Thymus (tissue), 11 donors: ENCODE measurements at regions not wholly inside any gene's neighbourhood (a gene's known extent, or its start where the extent isn't known, plus 50 kb on each side); places are given as distances from the start of the nearest gene placed in this dataset.
"Not testable (repeated sequence)": the region's sequence is repeated elsewhere in the genome, so short reads cannot be mapped to it uniquely, and the experiment has no call there.

Experiments
- DNase-seq, 9 donors: peaks; one replicate each; pipeline ENCODE4 v3.0.0-alpha.2; 2013; ENCODE audit warnings: low spot score in 9 of 9, low read depth in 6 of 9, missing footprints in 1 of 9
- H3K27ac ChIP-seq, 2 donors: one replicate each; pipeline ENCODE4 v1.5.1; 2013; ENCODE audit warnings: control low read depth in 1 of 2, low read depth in 1 of 2, low read length in 1 of 2, mild to moderate bottlenecking in 1 of 2, moderate library complexity in 1 of 2
- H3K27me3 ChIP-seq, 2 donors: one replicate each; pipeline ENCODE4 v1.5.1; 2013; ENCODE audit warnings: low read length in 1 of 2; ENCODE audit not compliant: control insufficient read depth in 2 of 2, insufficient read depth in 1 of 2
- H3K36me3 ChIP-seq, 2 donors: one replicate each; pipeline ENCODE4 v1.5.1; 2013; ENCODE audit warnings: low read length in 1 of 2, mild to moderate bottlenecking in 1 of 2, moderate library complexity in 1 of 2; ENCODE audit not compliant: control insufficient read depth in 2 of 2, insufficient read depth in 2 of 2
- H3K4me1 ChIP-seq, 2 donors: one replicate each; pipeline ENCODE4 v1.5.1; 2013; ENCODE audit warnings: low read length in 2 of 2; ENCODE audit not compliant: control insufficient read depth in 2 of 2, insufficient read depth in 2 of 2
- H3K4me3 ChIP-seq, 2 donors: one replicate each; pipeline ENCODE4 v1.5.1; 2013; ENCODE audit warnings: low read length in 2 of 2, control low read depth in 1 of 2, mild to moderate bottlenecking in 1 of 2
- H3K9me3 ChIP-seq, 2 donors: one replicate each; pipeline ENCODE4 v1.5.1; 2013; ENCODE audit warnings: low read length in 1 of 2, mild to moderate bottlenecking in 1 of 2; ENCODE audit not compliant: control insufficient read depth in 2 of 2, insufficient read depth in 1 of 2
- WGBS: extraction: QIAGEN DNeasy Blood & Tissue Kit; methylation state at CpG from one replicate; pipeline ENCODE4 v1.1.7; 2013; 5-methylcytosine and 5-hydroxymethylcytosine counted together
- donor health status: healthy.

DNA sequence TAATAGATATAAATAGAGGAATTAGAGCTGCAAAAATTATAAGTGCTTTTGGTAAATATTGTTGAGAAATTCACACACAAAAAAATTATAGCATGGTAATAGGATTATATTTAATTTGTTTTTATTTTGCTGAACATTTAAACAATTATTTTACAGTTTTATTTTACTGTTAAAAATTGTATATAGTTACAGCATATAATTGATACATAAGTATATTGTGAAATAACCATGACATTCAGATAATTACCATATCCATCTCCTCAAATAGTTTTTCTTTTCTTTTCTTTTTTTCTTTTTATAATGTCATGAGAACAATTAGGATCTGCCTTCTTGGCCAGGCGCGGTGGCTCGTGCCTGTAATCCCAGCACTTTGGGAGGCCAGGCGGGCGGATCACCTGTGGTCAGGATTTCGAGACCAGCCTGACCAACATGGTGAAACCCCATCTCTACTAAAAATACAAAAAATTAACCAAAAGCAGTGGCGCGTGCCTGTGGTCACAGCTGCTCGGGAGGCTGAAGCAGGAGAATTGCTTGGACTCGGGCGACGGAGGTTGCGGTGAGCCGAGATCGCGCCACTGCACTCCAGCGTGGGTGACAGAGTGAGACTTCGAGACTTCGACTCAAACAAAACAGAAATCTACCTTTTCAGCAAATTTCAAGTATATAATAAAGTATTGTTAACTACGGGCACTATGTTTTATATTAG lies 654.2 kb downstream of the TENT5A start:
- no peak for DNase-seq
- Histone ChIP-seq H3K9me3 (peaks cover 0 to 5% of the 10 kb centered on the region in 2 donors), H3K27ac (no peak overlapping the region), H3K4me3 (no peak overlapping the region), H3K27me3 (no peaks in the 10 kb centered on the region), H3K4me1 (no peaks in the 10 kb centered on the region), H3K36me3 (no peaks in the 10 kb centered on the region)
- 97% methylated on average over 20 of the region's 20 CpGs for WGBS

DNA sequence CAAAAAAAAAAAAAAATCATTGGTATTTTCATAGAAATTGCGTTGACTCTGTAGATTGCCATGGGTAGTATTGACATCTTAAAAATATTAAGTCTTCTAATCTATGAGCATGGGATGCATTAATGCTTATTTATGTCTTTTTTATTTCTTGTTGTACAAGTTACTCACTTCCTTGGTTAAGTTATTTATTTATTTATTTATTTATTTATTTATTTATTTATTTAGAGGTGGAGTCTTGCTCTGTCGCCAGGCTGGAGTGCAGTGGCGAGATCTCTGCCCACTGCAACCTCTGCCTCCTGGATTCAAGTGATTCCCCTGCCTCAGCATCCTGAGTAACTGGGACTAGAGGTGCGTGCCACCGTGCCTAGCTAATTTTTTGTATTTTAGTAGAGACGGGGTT lies 656.0 kb downstream of the TENT5A start:
- not testable (repeated sequence) for H3K4me1 ChIP-seq, H3K27ac ChIP-seq, H3K4me3 ChIP-seq, H3K27me3 ChIP-seq, DNase-seq, H3K9me3 ChIP-seq, H3K36me3 ChIP-seq
- 92% methylated on average over 6 of the region's 6 CpGs for WGBS

DNA sequence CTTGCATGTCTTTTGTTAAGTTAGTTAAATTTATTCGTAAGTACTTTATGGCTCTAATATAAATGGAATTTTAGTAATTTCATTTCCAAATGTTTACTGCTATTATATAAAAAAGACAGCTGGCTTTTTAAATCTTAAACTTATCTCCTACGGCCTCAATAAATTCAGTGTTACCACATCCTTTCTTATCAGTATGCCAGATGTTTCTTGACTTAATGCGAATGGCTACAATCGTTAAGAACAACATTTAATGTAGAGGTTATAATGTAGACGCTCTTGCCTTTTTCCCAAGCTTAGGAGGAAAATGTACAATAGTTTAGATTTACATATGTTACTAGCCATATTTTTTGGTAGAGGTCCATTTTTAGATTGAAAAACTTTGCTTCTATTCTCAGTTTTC lies 659.4 kb downstream of the TENT5A start:
- WGBS: 66% methylated on average over 5 of the region's 5 CpGs
- no peak for DNase-seq
- Histone ChIP-seq H3K4me1 (no peaks in the 10 kb centered on the region), H3K27ac (no peak overlapping the region), H3K27me3 (no peaks in the 10 kb centered on the region), H3K9me3 (peaks cover 0 to 2% of the 10 kb centered on the region in 2 donors), H3K36me3 (no peaks in the 10 kb centered on the region), H3K4me3 (no peak overlapping the region)

DNA sequence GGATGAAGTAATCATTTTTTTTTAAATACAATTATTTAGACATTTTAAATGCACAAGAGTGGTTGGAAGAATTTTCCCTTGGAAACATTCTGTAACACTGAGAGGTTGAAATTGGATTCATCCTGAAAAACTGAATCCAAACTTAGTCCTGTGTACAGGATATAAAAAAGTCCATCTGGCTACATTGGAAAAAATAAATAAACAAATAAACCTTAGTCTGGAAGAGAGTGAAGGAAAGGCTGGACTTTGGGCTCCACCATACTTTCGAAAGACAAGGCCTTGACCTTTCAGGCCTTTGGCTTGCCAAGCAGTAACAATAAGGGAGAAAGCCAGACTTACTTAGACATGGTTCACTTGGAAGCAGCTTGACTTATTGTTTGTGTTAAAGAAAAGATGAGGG lies 664.3 kb downstream of the TENT5A start:
- Histone ChIP-seq H3K27me3 (no peaks in the 10 kb centered on the region), H3K27ac (no peak overlapping the region), H3K9me3 (peaks cover 0 to 2% of the 10 kb centered on the region in 2 donors), H3K4me3 (no peak overlapping the region), H3K4me1 (no peaks in the 10 kb centered on the region), H3K36me3 (no peaks in the 10 kb centered on the region)
- WGBS: 88% methylated on average over 1 of the region's 1 CpG
- no peak for DNase-seq

DNA sequence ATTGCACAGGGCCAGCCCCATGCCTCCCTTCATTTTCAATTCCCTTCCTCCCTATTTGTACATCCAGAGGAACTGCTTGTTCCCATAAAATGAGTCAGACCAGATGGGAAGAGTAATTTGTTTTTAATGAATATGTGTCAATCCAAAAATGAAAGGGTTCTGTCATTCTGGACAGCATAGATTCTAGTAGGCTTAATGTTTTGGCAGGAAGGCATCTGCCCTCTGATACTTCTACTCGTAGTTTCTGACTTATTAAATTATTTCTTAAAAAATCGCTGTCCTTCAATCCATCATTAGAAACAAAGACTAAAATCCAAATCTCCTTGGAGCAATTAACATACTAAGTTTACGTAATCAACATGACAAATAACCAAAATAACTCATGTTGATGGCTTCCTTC lies 665.5 kb downstream of the TENT5A start:
- WGBS: 87% methylated on average over 3 of the region's 3 CpGs
- H3K27me3 ChIP-seq: no peaks in the 10 kb centered on the region
- DNase-seq: no peak
- H3K4me3 ChIP-seq: no peak overlapping the region
- H3K36me3 ChIP-seq: no peaks in the 10 kb centered on the region
- H3K27ac ChIP-seq: no peak overlapping the region
- H3K4me1 ChIP-seq: no peaks in the 10 kb centered on the region
- H3K9me3 ChIP-seq: no peaks in the 10 kb centered on the region

DNA sequence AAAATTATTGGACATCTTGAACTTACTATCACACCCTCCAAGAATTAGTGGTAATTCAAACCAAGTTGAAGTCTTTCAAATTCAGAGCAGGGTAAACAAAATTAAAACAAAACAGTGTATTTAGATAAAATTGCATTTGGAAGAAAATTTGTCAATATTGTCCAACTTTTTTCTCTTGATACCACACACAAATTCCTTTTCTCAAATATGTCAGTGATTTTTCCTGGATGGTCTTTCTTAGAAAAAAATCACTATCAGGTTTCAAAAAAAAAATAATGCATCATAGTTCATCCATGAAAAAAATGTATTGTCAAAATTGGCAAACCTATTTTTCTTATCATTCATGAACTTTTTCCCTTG lies 667.1 kb downstream of the TENT5A start:
- H3K27me3 ChIP-seq: no peaks in the 10 kb centered on the region
- no peak overlapping the region for H3K27ac ChIP-seq
- H3K4me3 ChIP-seq: no peak overlapping the region
- no peaks in the 10 kb centered on the region for H3K36me3 ChIP-seq
- no peak for DNase-seq
- no peaks in the 10 kb centered on the region for H3K4me1 ChIP-seq
- H3K9me3 ChIP-seq: no peaks in the 10 kb centered on the region

DNA sequence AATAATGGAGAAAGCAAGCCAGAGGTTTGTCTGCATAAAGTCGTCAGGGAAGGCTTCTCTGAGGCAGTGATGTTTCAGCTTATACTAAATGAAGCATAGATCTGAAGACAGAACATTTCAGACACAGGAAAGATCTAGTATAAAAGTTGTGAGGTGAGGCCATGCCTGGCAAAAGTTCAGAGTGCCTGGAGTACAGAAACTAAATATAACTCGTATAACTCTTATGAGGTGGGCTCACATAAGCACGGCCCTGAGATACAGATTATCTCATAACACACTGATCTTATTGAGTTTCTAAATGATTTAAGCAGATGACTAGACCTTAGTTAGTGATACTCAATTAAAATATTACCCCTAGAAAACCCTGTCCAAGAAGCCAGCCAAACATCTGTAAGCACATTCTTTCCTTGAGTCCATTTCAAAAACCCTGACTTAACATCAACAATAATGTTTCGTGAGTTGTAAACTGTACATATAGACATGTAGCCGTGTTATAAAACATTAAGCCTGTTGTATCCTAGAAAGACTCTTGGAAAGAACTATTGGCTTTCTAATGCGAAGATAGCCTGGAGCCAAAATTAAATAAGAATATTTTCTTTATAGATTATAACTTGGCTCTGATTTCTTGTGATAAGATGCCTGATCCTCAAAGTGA lies 667.6 kb downstream of the TENT5A start:
- no peaks in the 10 kb centered on the region for H3K27me3 ChIP-seq
- H3K4me1 ChIP-seq: no peaks in the 10 kb centered on the region
- no peak for DNase-seq
- no peaks in the 10 kb centered on the region for H3K9me3 ChIP-seq
- H3K27ac ChIP-seq: no peak overlapping the region
- H3K36me3 ChIP-seq: no peaks in the 10 kb centered on the region
- WGBS: 93% methylated on average over 6 of the region's 6 CpGs
- no peak overlapping the region for H3K4me3 ChIP-seq

DNA sequence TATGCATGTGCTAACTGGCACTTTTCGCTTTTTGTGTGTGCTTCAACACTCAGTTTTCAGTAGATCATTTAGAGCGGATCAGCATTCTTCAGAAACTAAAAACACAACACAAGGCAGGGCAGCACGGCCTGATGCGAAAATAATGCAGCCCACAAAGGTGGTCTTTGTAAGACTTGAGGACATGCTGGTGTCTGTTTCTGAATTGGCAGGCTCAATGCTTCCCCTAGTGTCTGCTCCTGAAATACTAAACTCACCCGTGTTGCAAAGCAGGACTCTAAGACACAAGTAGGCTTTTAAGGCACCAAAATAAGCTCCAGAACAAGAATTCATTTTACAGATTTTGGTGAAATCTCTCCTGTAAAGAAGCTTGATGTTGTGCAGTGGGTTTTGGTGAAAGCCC lies 676.5 kb downstream of the TENT5A start:
- DNase-seq: no peak
- Histone ChIP-seq H3K4me3 (no peak overlapping the region), H3K36me3 (no peaks in the 10 kb centered on the region), H3K9me3 (no peaks in the 10 kb centered on the region), H3K27ac (no peak overlapping the region), H3K4me1 (no peaks in the 10 kb centered on the region), H3K27me3 (no peaks in the 10 kb centered on the region)
- WGBS: 69% methylated on average over 5 of the region's 5 CpGs

DNA sequence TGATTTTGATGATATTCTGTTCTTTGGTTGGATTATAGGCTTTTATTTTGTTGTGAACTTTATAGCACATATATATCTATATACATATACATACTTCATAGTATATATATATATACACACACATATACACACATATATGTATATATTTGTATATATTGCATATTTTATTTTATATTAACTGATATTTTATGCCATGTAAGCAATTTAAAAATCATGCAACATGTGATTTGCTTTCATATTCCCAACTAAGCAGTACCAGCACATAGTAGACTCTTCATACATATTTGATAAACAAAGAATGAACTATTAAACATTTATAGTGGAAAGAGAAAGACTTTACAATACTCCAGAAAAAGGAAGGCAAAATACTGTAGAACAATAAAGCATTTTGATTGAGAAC lies 679.2 kb downstream of the TENT5A start:
- H3K4me1 ChIP-seq: no peaks in the 10 kb centered on the region
- H3K4me3 ChIP-seq: no peak overlapping the region
- no peak for DNase-seq
- H3K27ac ChIP-seq: no peak overlapping the region
- H3K27me3 ChIP-seq: no peaks in the 10 kb centered on the region
- H3K36me3 ChIP-seq: no peaks in the 10 kb centered on the region
- no peaks in the 10 kb centered on the region for H3K9me3 ChIP-seq
